ENCODE measurements at regions not wholly inside any gene's neighbourhood (a gene's known extent, or its start where the extent isn't known, plus 50 kb on each side); places are given as distances from the start of the nearest gene placed in this dataset.
"Not testable (repeated sequence)": the region's sequence is repeated elsewhere in the genome, so short reads cannot be mapped to it uniquely, and the experiment has no call there.

DNA sequence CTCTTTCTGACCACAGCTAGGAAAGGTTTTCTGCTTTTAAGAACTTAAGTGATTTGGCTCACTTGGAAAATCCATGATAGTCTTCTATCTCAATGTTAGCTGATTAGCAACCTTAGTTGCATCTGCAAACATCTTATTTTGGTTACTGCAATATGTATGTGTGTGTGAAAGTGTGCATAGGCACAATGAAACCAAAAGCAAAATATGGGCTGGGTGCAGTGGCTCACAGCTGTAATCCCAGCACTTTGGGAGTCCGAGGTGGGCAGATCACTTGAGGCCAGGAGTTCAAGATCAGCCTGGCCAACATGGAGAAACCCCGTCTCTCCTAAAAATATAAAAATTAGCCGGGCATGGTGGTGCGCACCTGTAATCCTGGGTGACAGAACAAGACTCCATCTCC is 246.9 kb upstream of the NCAM1 start:
- not testable (repeated sequence) for TF ChIP-seq CTCF, POLR2A (IDR thresholded peaks at IDR 0.05)

All from ovary (tissue), 3 donors.